MM.1S (cell line): ENCODE measurements at regions not wholly inside any gene's neighbourhood (a gene's known extent, or its start where the extent isn't known, plus 50 kb on each side); places are given as distances from the start of the nearest gene placed in this dataset.

Experiments used
- DNase-seq: peaks from one replicate; pipeline ENCODE4 v3.0.0-alpha.2; 2015
- H2AFZ ChIP-seq: fragments of 300-600 bp; sonication (generic); 2 replicates; pipeline ENCODE4 v1.6.0; 2016; ENCODE audit warnings: antibody characterized with exemption, low read length
- H3F3A ChIP-seq: fragments of 300-600 bp; sonication (generic); 2 replicates; pipeline ENCODE4 v1.6.1; 2016; ENCODE audit warnings: mild to moderate bottlenecking, antibody characterized with exemption, low read length, moderate library complexity, mixed read lengths; ENCODE audit not compliant: insufficient read depth
- H3K27ac ChIP-seq: fragments of 300-600 bp; sonication (generic); 2 replicates; pipeline ENCODE4 v1.5.1; 2016; ENCODE audit warnings: mild to moderate bottlenecking, low read length
- H3K27me3 ChIP-seq: fragments of 300-600 bp; sonication (generic); replicated peaks from 2 replicates; pipeline ENCODE4 v1.6.0; 2016; ENCODE audit warnings: low read length; ENCODE audit not compliant: insufficient read depth
- H3K36me3 ChIP-seq: fragments of 300-600 bp; sonication (generic); replicated peaks from 2 replicates; pipeline ENCODE4 v1.6.1; 2016; ENCODE audit warnings: mild to moderate bottlenecking, low read length, mixed read lengths; ENCODE audit not compliant: insufficient read depth
- H3K4me1 ChIP-seq: fragments of 300-600 bp; sonication (generic); 2 replicates; pipeline ENCODE4 v1.6.1; 2016; ENCODE audit warnings: low read length, mixed read lengths
- H3K4me2 ChIP-seq: fragments of 300-600 bp; sonication (generic); 2 replicates; pipeline ENCODE4 v1.6.0; 2016; ENCODE audit warnings: low read depth, low read length
- H3K4me3 ChIP-seq: fragments of 300-600 bp; sonication (generic); 2 replicates; pipeline ENCODE4 v1.5.1; 2016; ENCODE audit warnings: low read length, mixed read lengths
- H3K79me2 ChIP-seq: fragments of 300-600 bp; sonication (generic); 2 replicates; pipeline ENCODE4 v1.6.1; 2016; ENCODE audit warnings: mixed run types, low read length, mixed read lengths
- H3K9ac ChIP-seq: fragments of 300-600 bp; sonication (generic); 2 replicates; pipeline ENCODE4 v1.6.1; 2016; ENCODE audit warnings: low read length, mixed read lengths
- H3K9me2 ChIP-seq: fragments of 300-600 bp; sonication (generic); replicated peaks from 2 replicates; pipeline ENCODE4 v1.6.1; 2016; ENCODE audit warnings: mild to moderate bottlenecking, low read length, mixed read lengths; ENCODE audit not compliant: insufficient read depth
- H3K9me3 ChIP-seq: fragments of 300-600 bp; sonication (generic); replicated peaks from 2 replicates; pipeline ENCODE4 v1.6.1; 2016; ENCODE audit warnings: mild to moderate bottlenecking, low read length, mixed read lengths; ENCODE audit not compliant: insufficient read depth
- H4K20me1 ChIP-seq: fragments of 300-600 bp; sonication (generic); 2 replicates; pipeline ENCODE4 v1.6.1; 2016; ENCODE audit warnings: mild to moderate bottlenecking, low read length, moderate library complexity, mixed read lengths; ENCODE audit not compliant: insufficient read depth
- CTCF ChIP-seq: fragments of 300-600 bp; sonication (generic); IDR thresholded peaks from 2 replicates; pipeline ENCODE4 v1.5.1; 2016; ENCODE audit warnings: antibody characterized with exemption, low read length, mixed read lengths
- EZH2 ChIP-seq: fragments of 300-600 bp; sonication (generic); optimal IDR thresholded peaks from 2 replicates; pipeline ENCODE3; 2017; ENCODE audit warnings: low read depth, mild to moderate bottlenecking, antibody characterized with exemption, low read length, mixed read lengths
- EZH2phosphoT487 ChIP-seq: fragments of 300-600 bp; sonication (generic); IDR thresholded peaks from 2 replicates; pipeline ENCODE4 v1.6.1; 2018; ENCODE audit warnings: antibody characterized with exemption, low read length

DNA sequence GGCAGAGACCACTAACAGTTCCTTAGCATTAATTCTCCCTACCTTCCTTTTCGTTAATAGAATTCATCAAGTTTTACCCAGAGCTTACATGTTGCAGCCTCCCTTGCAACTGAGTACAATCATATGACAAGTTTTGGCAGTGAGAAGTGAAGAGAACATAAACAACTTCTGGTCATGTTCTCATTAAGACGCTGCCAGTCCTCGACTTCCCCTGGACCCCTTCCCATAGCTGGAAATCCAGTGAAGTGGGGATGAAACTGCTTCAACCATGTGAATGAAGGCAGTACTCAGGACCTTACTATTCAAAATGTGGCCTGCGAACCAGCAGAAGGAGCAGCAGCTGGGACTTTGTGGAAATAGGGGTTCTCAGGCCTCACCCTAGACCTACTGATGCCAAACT, 133.9 kb downstream of the SPTSSA start:
- Histone ChIP-seq H3K27ac (no peak overlapping the region), H2AFZ (no peak overlapping the region), H3K9me3 (no peaks in the 10 kb centered on the region), H3K36me3 (no peaks in the 10 kb centered on the region), H4K20me1 (no peaks in the 10 kb centered on the region), H3K4me2 (no peak overlapping the region), H3K9me2 (no peaks in the 10 kb centered on the region), H3K4me1 (peaks cover 8% of the 10 kb centered on the region; the same call in 1 of the 2 replicates), H3K79me2 (no peaks in the 10 kb centered on the region), H3K27me3 (no peaks in the 10 kb centered on the region), H3K4me3 (no peak overlapping the region), H3F3A (0 out of 2 replicates have a peak, but pooled peaks cover 11% of the 10 kb centered on the region), H3K9ac (no peak overlapping the region)
- DNase-seq = no peak
- no peak for TF ChIP-seq EZH2phosphoT487
- TF ChIP-seq EZH2 = no peak
- TF ChIP-seq CTCF = no peak

DNA sequence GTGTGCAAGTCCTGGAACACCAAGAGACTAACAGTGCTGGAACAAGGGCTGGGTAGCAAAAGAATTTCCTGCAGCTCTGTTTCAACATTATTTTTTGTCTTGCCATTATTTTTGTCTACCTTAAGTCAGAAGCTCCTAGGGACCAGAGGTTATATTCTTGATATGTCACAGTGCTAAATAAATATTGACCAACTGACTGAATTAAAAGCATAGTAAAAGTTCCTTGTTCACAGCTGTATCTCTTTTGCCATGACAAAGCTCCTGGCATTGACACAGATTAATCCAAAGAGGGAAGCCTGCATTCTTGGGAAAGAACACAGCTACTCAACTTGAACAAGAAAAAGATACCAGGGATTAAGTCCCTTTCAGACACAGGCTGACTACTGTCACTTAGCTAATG, 136.5 kb downstream of the SPTSSA start:
- Histone ChIP-seq H3F3A (no peaks in the 10 kb centered on the region), H3K9me2 (no peaks in the 10 kb centered on the region), H3K79me2 (no peaks in the 10 kb centered on the region), H4K20me1 (no peaks in the 10 kb centered on the region), H3K9ac (no peak overlapping the region), H3K27me3 (no peaks in the 10 kb centered on the region), H3K4me1 (no peaks in the 10 kb centered on the region), H2AFZ (no peak overlapping the region), H3K9me3 (no peaks in the 10 kb centered on the region), H3K4me2 (no peak overlapping the region), H3K27ac (no peak overlapping the region), H3K4me3 (no peak overlapping the region), H3K36me3 (no peaks in the 10 kb centered on the region)
- no peak for DNase-seq
- no peak for TF ChIP-seq EZH2
- no peak for TF ChIP-seq CTCF
- no peak for TF ChIP-seq EZH2phosphoT487

DNA sequence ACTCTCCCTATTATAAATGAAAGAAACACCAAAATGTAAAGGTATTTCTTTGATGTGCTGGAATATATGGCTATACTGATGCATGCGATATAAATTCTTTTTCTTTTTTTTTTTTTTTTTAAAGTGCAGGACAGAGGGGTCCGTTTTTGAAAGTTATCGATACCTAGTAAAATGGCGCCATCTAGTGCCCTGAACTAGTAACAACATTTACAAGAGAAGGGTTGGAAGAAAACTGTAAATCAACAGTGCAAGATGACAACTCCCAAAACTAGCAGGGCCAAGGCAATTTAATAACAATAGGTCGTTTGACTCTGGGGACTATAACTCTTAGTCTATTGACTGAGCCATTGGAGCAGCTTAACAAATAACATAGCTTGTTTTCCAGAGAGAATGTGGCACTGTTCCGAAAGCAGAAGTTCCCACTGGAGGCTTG, 137.7 kb downstream of the SPTSSA start:
- Histone ChIP-seq H3K9me3 (no peaks in the 10 kb centered on the region), H2AFZ (no peak overlapping the region), H3K36me3 (no peaks in the 10 kb centered on the region), H3K4me2 (no peak overlapping the region), H4K20me1 (no peaks in the 10 kb centered on the region), H3K9me2 (no peaks in the 10 kb centered on the region), H3F3A (no peaks in the 10 kb centered on the region), H3K4me3 (no peak overlapping the region), H3K79me2 (no peaks in the 10 kb centered on the region), H3K27me3 (no peaks in the 10 kb centered on the region), H3K27ac (no peak overlapping the region), H3K9ac (no peak overlapping the region), H3K4me1 (no peaks in the 10 kb centered on the region)
- DNase-seq = peak; percentile 11
- no peak for TF ChIP-seq EZH2
- peak; percentile 48 for TF ChIP-seq CTCF
